ENCODE measurements at regions not wholly inside any gene's neighbourhood (a gene's known extent, or its start where the extent isn't known, plus 50 kb on each side); places are given as distances from the start of the nearest gene placed in this dataset.

- no peak overlapping the region for H2BK5ac ChIP-seq (ENCODE audit: low read depth, low read length)
- H3K9me3 ChIP-seq (ENCODE audit: insufficient read depth in 2 of 2, low read depth in 1 of 2, low read length in 1 of 2), result no peaks in the 10 kb centered on the region
- no peak overlapping the region for H2BK20ac ChIP-seq (ENCODE audit: low read length)
- ChIA-PET POLR2A (ENCODE audit: partially characterized antibody) (no interaction called here), CTCF (ENCODE audit: partially characterized antibody) (interaction anchor here (1.1 kb wide), 1 partner anchor 13 kb away, joined by 3 read pairs; no protein-coding TSS in a partner anchor)
- DNase-seq (ENCODE audit: low read depth in 1 of 2, low spot score in 2 of 2) (no peak), FAIRE-seq (no peak)
- no peak overlapping the region for H3K56ac ChIP-seq (replicated peaks; ENCODE audit: insufficient read length, low read depth, low read length)
- H3K18ac ChIP-seq (ENCODE audit: extremely low read depth, low read length), result no peak overlapping the region
- H2BK12ac ChIP-seq (ENCODE audit: low read depth, low read length), result no peak overlapping the region
- H4K91ac ChIP-seq (replicated peaks; ENCODE audit: insufficient read length, low read length), result no peak overlapping the region
- no peak overlapping the region for H2AFZ ChIP-seq (ENCODE audit: low read length)
- no peaks in the 10 kb centered on the region for H3K79me1 ChIP-seq (ENCODE audit: low read depth, low read length)
- peaks cover 0 to 3% (median 0%) of the 10 kb centered on the region in 4 experiments; a peak in 3 of 7 replicates for H3K4me1 ChIP-seq (replicated peaks in 1 of 4; ENCODE audit: control insufficient read depth in 3 of 4, insufficient read depth in 4 of 4, low read length in 3 of 4)
- H4K5ac ChIP-seq (ENCODE audit: insufficient read length, low read depth, low read length), result no peak overlapping the region
- no peak overlapping the region for H3K4ac ChIP-seq (replicated peaks; ENCODE audit: insufficient read length, low read depth, low read length)
- H3K14ac ChIP-seq (ENCODE audit: insufficient read length), result no peak overlapping the region
- no peak overlapping the region for H3K4me2 ChIP-seq (ENCODE audit: insufficient read depth in 1 of 2, low read depth in 2 of 2, low read length in 2 of 2)
- H2AK5ac ChIP-seq (ENCODE audit: low read depth, low read length), result no peak overlapping the region
- no peak overlapping the region for H3K4me3 ChIP-seq (ENCODE audit: extremely low read depth in 1 of 4, insufficient read depth in 2 of 4, low read depth in 3 of 4, low read length in 4 of 4)
- no peaks in the 10 kb centered on the region for H4K20me1 ChIP-seq (replicated peaks in 1 of 2; ENCODE audit: control insufficient read depth in 1 of 2, insufficient read depth in 2 of 2, low read length in 2 of 2)
- H2BK120ac ChIP-seq (replicated peaks; ENCODE audit: low read depth, low read length), result no peak overlapping the region
- no peak overlapping the region for H3K9ac ChIP-seq (replicated peaks in 1 of 4; ENCODE audit: extremely low read depth in 1 of 4, low read depth in 3 of 4, low read length in 3 of 4)
- H3K79me2 ChIP-seq (ENCODE audit: control insufficient read depth in 1 of 2, insufficient read depth in 2 of 2, low read length in 2 of 2), result no peaks in the 10 kb centered on the region
- H3K23ac ChIP-seq (ENCODE audit: insufficient read length), result no peak overlapping the region
- H3K23me2 ChIP-seq (ENCODE audit: low read depth, low read length), result no peaks in the 10 kb centered on the region
- WGBS, 2 experiments (ENCODE audit: extremely low coverage in 1 of 2, insufficient coverage in 1 of 2, insufficient read length in 1 of 2, insufficient replicate concordance in 2 of 2, low coverage in 1 of 2, low lambda C conversion rate in 2 of 2, missing lambda C conversion rate in 1 of 2), result 95% methylated on average over 2 of the region's 2 CpGs; no CpG with 5 or more reads in 1 of the 2 experiments
- no peaks in the 10 kb centered on the region for H3K27me3 ChIP-seq (replicated peaks in 1 of 4; ENCODE audit: control insufficient read depth in 3 of 4, extremely low read depth in 1 of 4, insufficient read depth in 3 of 4, low read length in 3 of 4)
- H2BK15ac ChIP-seq (ENCODE audit: low read length), result no peak overlapping the region
- H3K27ac ChIP-seq (ENCODE audit: low read depth, low read length), result no peak overlapping the region
- H3K36me3 ChIP-seq (ENCODE audit: control insufficient read depth in 2 of 4, insufficient read depth in 4 of 4, low read length in 3 of 4), result no peaks in the 10 kb centered on the region
- no peak overlapping the region for H4K8ac ChIP-seq (ENCODE audit: extremely low read depth, insufficient read depth, low read length)
- TF ChIP-seq GTF2F1 (IDR thresholded peaks at IDR 0.05; ENCODE audit: borderline replicate concordance, low read depth, low read length), result no peak
- TF ChIP-seq NANOG (IDR thresholded peaks at IDR 0.05; ENCODE audit: insufficient read depth, low read depth, low read length, poor library complexity, severe bottlenecking), result no peak
- no peak for TF ChIP-seq RNF2 (IDR thresholded peaks at IDR 0.05; ENCODE audit: borderline replicate concordance, low read depth, low read length, missing control alignments, poor library complexity, severe bottlenecking)
- TF ChIP-seq CTBP2 (IDR thresholded peaks at IDR 0.05; ENCODE audit: borderline replicate concordance, insufficient read depth, insufficient read length, low read length), result no peak
- TF ChIP-seq HDAC2 (IDR thresholded peaks at IDR 0.05; ENCODE audit: borderline replicate concordance in 1 of 2, low read depth in 2 of 2, low read length in 2 of 2), result no peak
- TF ChIP-seq RXRA (IDR thresholded peaks at IDR 0.05; ENCODE audit: insufficient read depth, low read depth, low read length), result no peak
- no peak for TF ChIP-seq POU5F1 (IDR thresholded peaks at IDR 0.05; ENCODE audit: low read depth, low read length)
- TF ChIP-seq SP1 (IDR thresholded peaks at IDR 0.05; ENCODE audit: low read depth, low read length), result no peak
- TF ChIP-seq SIX5 (IDR thresholded peaks at IDR 0.05; ENCODE audit: low read depth, low read length), result no peak
- TF ChIP-seq SRF (IDR thresholded peaks at IDR 0.05; ENCODE audit: low read depth, low read length), result no peak
- no peak for TF ChIP-seq EP300 (IDR thresholded peaks at IDR 0.05; ENCODE audit: borderline replicate concordance in 1 of 2, low read depth in 2 of 2, low read length in 2 of 2)
- TF ChIP-seq ATF3 (IDR thresholded peaks at IDR 0.05; ENCODE audit: insufficient read depth, low read depth, low read length), result no peak
- TF ChIP-seq SUZ12 (IDR thresholded peaks at IDR 0.05; ENCODE audit: low read length), result no peak
Observed at GRCh38 chr5:74243634-74244033, 396.9 kb downstream of the ENC1 start.
